Nephron progenitor cell (in vitro differentiated cells): ENCODE measurements at regions not wholly inside any gene's neighbourhood (a gene's known extent, or its start where the extent isn't known, plus 50 kb on each side); places are given as distances from the start of the nearest gene placed in this dataset.

Source experiments
- DNase-seq: peaks from one replicate; pipeline ENCODE4 v3.0.0; 2021
- H3K27ac Mint-ChIP-seq: 2 replicates; pipeline ENCODE4 v1.8.0; 2021; ENCODE audit warnings: mild to moderate bottlenecking, moderate library complexity, mixed read lengths
- H3K27me3 Mint-ChIP-seq: 2 replicates; pipeline ENCODE4 v1.8.0; 2021; ENCODE audit warnings: mild to moderate bottlenecking, low read depth, mixed read lengths; ENCODE audit not compliant: poor library complexity
- H3K36me3 Mint-ChIP-seq: 2 replicates; pipeline ENCODE4 v1.8.0; 2021; ENCODE audit warnings: low read depth, mixed read lengths
- H3K4me1 Mint-ChIP-seq: 2 replicates; pipeline ENCODE4 v1.8.0; 2021; ENCODE audit warnings: mixed read lengths
- H3K4me3 Mint-ChIP-seq: 2 replicates; pipeline ENCODE4 v1.8.0; 2021; ENCODE audit warnings: mild to moderate bottlenecking, moderate library complexity, mixed read lengths
- H3K9me3 Mint-ChIP-seq: 2 replicates; pipeline ENCODE4 v1.8.0; 2021; ENCODE audit warnings: mild to moderate bottlenecking, moderate library complexity, mixed read lengths
- CTCF ChIP-seq: fragments of 200-600 bp; sonication (generic); IDR thresholded peaks from 2 replicates; pipeline ENCODE4 v1.5.0; 2021; ENCODE audit warnings: antibody characterized with exemption

- no peak for TF ChIP-seq CTCF
- Mint-ChIP-seq H3K27me3 (no peaks in the 10 kb centered on the region), H3K36me3 (no peaks in the 10 kb centered on the region), H3K9me3 (no peaks in the 10 kb centered on the region), H3K4me1 (peaks cover 67% of the 10 kb centered on the region), H3K4me3 (peak overlapping the region; percentile 35), H3K27ac (peak overlapping the region; percentile 80)
- DNase-seq = peak; percentile 13
Measured at GRCh38 chr9:115444959-115445358, 327.0 kb upstream of the TNC start.

GRCh38 chr9:115445655-115446054 lies 327.7 kb upstream of the TNC start:
- Mint-ChIP-seq H3K27ac (peak overlapping the region; percentile 80), H3K4me1 (peaks cover 60% of the 10 kb centered on the region), H3K9me3 (no peaks in the 10 kb centered on the region), H3K27me3 (peaks cover 3% of the 10 kb centered on the region), H3K36me3 (no peaks in the 10 kb centered on the region), H3K4me3 (no peak overlapping the region)
- no peak for TF ChIP-seq CTCF
- no peak for DNase-seq

GRCh38 chr9:115456515-115456914 lies 338.6 kb upstream of the TNC start:
- Mint-ChIP-seq H3K4me1 (peaks cover 5% of the 10 kb centered on the region), H3K9me3 (peaks cover 33% of the 10 kb centered on the region), H3K27ac (no peak overlapping the region), H3K4me3 (no peak overlapping the region), H3K36me3 (peaks cover 10% of the 10 kb centered on the region), H3K27me3 (peaks cover 4% of the 10 kb centered on the region)
- no peak for TF ChIP-seq CTCF
- no peak for DNase-seq

GRCh38 chr9:115461280-115461679 lies 343.3 kb upstream of the TNC start:
- Mint-ChIP-seq H3K36me3 (peaks cover 4% of the 10 kb centered on the region), H3K9me3 (peaks cover 16% of the 10 kb centered on the region)

GRCh38 chr9:115462623-115463022 lies 344.7 kb upstream of the TNC start:
- H3K36me3 Mint-ChIP-seq = peaks cover 10% of the 10 kb centered on the region
- H3K4me3 Mint-ChIP-seq = no peak overlapping the region
- H3K4me1 Mint-ChIP-seq = peaks cover 23% of the 10 kb centered on the region
- H3K27ac Mint-ChIP-seq = peak overlapping the region; percentile 53
- H3K9me3 Mint-ChIP-seq = peaks cover 27% of the 10 kb centered on the region
- DNase-seq = no peak
- peaks cover 4% of the 10 kb centered on the region for H3K27me3 Mint-ChIP-seq
- TF ChIP-seq CTCF = no peak

More at GRCh38 chr9:115461280-115461679, 343.3 kb upstream of the TNC start:
- H3K4me3 Mint-ChIP-seq = no peak overlapping the region
- no peak for DNase-seq
- H3K27me3 Mint-ChIP-seq = peaks cover 4% of the 10 kb centered on the region
- TF ChIP-seq CTCF = no peak
- peaks cover 23% of the 10 kb centered on the region for H3K4me1 Mint-ChIP-seq
- H3K27ac Mint-ChIP-seq = no peak overlapping the region

- Mint-ChIP-seq H3K4me3 (no peak overlapping the region), H3K27ac (no peak overlapping the region), H3K27me3 (peaks cover 7% of the 10 kb centered on the region), H3K9me3 (peaks cover 36% of the 10 kb centered on the region), H3K36me3 (peaks cover 19% of the 10 kb centered on the region), H3K4me1 (peaks cover 18% of the 10 kb centered on the region)
- no peak for TF ChIP-seq CTCF
- no peak for DNase-seq
Measured at GRCh38 chr9:115466756-115467155, 348.8 kb upstream of the TNC start.
